HG03432 (cell line): ENCODE measurements at regions not wholly inside any gene's neighbourhood (a gene's known extent, or its start where the extent isn't known, plus 50 kb on each side); places are given as distances from the start of the nearest gene placed in this dataset.

ENCODE experiments used
- ATAC-seq: cut with Tn5 transposase; IDR thresholded peaks from one replicate; pipeline ENCODE4 v1.9.1; 2021; ENCODE audit warnings: mild to moderate bottlenecking, moderate library complexity; ENCODE audit not compliant: unreplicated experiment

GRCh38 chr17:79377230-79377786 lies 233.5 kb downstream of the RBFOX3 start:
- no peak for ATAC-seq

GRCh38 chr17:79374807-79375206 lies 236.0 kb downstream of the RBFOX3 start:
- no peak for ATAC-seq

DNA sequence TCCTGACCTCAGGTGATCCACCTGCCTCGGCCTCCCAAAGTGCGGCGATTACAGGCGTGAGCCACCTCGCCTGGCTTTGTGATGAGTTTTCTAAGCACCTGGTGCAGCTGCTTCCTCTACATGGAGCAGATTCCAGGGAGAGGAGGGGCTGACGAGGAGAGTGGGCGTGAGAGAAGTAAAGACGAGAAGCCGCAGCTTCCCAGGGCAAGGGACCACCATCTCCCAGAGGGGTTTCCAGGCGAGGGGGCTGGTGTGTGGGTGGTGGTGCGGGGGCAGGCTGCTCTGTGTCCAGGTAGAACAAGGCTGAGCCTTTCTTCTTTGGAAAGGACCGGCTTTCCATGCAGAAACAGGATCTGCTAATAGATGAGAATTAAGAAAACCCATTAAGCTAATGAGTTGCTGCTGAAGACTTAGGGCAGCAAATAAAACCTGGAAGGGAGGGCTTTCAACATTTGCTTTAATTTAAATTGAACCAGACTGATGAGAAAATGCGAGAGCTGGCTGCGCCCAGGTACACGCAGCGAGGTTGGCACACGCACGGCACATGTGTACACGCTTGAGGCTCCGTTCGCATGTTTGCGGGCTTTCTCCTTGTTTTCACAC lies 236.7 kb downstream of the RBFOX3 start:
- ATAC-seq = no peak

GRCh38 chr17:79372470-79373238 lies 238.2 kb downstream of the RBFOX3 start:
- ATAC-seq = no peak

DNA sequence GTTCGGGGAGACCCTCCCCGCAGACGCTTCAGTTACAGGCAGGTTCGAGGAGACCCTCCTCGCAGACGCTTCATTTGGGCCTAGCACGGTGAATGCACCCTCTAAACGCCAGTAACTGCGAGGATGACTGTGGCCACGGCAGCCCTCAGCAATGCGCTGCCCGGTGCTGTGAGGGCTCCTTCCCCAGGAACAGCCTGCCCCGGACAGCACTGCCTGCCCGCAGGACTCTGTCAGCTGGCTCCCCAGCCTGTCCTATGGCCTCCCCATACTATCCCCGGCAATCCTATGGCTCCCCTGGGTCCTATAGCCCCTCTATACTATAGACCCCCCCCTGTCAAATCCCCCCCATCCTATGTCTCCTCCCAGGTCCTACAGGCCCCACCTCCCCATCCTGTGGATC lies 238.9 kb downstream of the RBFOX3 start:
- ATAC-seq = no peak

DNA sequence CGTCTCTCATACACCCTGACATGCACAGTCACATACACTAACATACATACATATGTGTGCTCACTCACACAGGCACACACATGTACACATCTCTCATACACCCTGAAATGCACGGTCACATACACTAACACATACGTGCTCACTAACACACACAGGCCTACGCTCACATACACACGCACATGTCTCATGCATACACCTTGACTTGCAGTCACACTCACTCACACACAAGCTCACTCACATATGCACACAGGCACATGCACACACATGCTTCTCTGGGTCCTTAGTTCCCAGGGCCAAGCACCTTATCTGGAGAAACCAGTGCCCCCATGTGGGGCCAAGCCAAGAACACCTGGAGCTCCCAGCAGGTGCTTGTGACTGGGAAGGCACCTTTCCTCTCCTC lies 240.3 kb downstream of the RBFOX3 start:
- ATAC-seq = no peak

DNA sequence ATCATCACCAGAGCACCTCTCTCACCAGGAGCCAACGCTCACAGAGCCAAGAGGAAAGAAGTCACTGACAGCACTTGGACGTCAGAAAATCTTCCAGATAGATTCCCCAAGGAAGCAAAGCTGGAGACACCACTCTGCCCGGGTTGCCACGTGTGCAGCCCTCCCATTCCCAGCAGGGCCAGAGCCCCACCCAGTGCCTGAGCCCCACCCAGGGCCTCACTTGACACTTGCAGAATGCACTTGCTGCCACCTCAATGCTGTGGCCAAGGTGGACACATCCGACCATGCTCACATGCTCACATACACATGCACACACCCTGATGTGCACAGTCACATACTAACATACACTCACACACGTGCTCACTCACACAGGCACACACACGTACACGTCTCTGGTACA lies 240.7 kb downstream of the RBFOX3 start:
- ATAC-seq = no peak

DNA sequence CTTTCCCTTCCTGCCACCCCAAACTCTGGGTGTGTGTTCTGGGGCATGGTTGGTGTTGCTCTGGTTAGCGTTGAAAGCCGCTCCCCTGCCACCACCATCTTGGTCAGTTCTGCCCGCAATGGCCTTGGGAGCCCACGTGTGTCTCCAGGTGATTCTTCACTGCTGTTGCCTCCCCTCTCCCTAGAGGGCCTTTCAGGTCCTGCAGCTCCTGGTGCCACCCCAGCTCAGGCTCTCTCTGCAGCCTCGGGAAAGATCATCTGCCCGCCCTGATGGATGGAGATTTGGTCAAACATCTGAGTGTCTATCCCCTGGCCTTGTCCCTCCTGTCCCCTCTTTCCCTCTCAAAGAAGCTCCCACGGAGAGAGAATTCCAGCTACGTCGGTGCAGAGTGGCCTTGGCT lies 241.3 kb downstream of the RBFOX3 start:
- ATAC-seq = no peak

- no peak for ATAC-seq
These were observed 241.8 kb downstream of the RBFOX3 start for GRCh38 chr17:79369001-79369400.

GRCh38 chr17:79368521-79368920 lies 242.3 kb downstream of the RBFOX3 start:
- no peak for ATAC-seq

- no peak for ATAC-seq
These were observed 243.8 kb downstream of the RBFOX3 start for GRCh38 chr17:79366988-79367571.

DNA sequence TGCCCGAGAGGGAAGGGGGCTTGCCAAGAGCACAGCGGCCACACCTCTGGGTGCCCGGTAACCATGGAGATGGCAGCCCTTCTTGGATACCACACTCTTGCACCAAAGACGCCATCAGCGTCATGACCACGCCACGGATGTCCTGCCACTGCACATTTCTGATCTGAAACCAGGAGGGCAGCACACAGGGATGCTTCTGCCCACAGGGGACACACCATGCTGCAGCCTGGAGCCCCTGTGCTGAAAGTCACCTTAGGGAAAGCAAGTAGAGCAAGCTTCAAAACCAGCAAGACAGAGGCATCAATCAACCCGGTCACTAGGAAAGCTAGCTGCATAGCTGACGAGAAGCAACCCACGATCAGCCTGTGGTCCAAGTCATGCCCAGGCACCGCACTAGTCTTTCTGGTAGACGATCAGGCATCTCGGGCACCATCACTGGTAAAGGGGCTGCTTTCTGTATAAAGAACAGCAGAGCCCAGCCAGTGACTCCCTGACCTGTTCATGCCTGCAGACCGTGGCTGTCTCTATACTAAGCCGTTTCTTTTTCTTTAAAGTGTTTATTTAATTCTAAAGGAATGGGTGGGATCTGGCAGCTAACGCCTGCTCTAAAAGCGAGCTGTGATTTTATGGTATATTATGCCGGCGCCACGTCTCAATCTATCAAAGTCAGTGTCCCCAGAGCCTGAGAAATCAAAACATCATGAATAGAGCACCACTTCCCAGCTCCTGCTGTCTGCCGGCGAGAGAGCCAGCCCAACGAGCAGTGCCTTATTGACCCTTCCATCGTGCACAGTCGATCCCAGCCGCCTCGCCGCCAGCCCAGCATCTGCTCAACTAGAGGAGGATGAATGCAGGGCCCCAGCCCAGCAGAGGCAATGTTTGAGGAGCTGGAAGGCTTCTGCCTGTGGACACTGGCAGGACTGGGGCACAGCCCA lies 244.7 kb downstream of the RBFOX3 start:
- no peak for ATAC-seq

GRCh38 chr17:79365351-79365750 lies 245.5 kb downstream of the RBFOX3 start:
- ATAC-seq = no peak

DNA sequence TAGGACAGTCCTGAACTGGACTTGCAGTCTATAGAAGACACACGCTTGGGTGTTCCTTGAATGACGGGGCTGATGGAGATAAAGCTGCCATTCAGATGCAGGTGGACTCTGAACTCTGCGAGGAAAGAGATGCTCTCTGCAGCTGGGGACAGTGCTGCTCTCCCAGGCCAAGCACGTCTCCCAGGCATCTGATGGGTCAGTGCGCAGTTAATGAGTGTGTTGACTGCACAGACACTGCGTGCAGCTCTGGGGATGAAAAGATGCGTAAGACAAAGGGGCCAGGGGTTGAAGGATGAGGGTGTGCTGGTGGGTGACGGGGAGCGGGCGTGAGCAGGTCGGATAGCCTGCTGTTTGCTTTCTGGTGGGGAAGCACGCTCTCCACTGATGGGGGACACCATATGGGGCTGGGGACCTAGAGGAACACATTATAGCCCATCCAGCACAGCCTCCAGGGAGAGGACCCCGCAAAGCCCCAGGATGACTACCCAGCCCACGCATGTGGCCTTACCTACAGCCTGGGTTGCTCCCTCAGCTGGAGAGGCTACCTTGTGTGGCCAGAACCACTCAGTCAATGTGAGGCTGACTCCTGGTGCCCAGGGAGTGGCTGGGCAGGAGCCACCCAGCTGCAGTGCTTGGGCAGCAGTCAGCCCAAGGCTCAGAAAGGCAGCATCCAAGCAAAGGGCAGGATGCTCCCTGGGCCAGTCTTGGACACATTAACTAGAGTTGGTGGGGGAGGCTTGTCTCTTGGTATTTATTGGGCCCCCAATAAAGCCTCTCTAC lies 246.3 kb downstream of the RBFOX3 start:
- no peak for ATAC-seq

DNA sequence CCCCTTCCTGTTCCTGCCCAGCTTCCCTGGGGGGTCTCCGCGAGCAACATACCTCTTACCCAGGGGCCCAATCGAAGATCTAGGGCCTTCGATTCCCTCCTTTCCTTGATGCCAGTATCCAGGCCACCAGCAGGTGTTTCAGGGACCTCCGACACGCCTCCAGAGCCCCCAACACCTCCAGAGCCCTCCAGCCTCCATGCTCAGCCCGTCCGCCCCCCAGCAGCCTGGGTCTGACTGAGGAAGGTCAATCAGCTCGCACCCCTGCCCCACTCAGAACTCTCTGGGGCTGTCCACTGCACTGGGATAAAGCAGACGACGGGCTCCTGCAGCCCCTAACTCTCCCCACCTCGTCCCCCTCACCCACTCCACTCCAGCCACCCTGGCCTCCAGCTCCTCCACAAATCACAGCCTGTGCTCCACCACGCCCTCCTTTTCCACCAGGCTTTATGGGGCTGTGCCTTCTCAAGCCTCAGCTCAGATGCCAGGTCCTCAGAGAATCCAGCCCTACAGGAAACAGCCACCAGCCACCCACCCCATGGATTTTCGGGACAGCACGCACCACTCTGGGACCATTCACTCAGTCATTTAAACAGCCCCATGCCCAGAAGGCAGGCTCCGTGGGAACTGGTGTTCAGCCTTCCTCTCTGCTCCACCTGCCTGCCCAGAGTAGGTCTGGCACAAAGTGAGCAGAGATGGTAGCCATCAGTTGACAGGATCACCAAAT lies 247.1 kb downstream of the RBFOX3 start:
- ATAC-seq = no peak

- ATAC-seq = no peak
These were observed 248.0 kb downstream of the RBFOX3 start for GRCh38 chr17:79362772-79363305.

- no peak for ATAC-seq
These were observed 248.7 kb downstream of the RBFOX3 start for GRCh38 chr17:79361873-79362771.

- no peak for ATAC-seq
These were observed 249.6 kb downstream of the RBFOX3 start for GRCh38 chr17:79361221-79361734.
